ENCODE measurements at regions not wholly inside any gene's neighbourhood (a gene's known extent, or its start where the extent isn't known, plus 50 kb on each side); places are given as distances from the start of the nearest gene placed in this dataset.

DNA sequence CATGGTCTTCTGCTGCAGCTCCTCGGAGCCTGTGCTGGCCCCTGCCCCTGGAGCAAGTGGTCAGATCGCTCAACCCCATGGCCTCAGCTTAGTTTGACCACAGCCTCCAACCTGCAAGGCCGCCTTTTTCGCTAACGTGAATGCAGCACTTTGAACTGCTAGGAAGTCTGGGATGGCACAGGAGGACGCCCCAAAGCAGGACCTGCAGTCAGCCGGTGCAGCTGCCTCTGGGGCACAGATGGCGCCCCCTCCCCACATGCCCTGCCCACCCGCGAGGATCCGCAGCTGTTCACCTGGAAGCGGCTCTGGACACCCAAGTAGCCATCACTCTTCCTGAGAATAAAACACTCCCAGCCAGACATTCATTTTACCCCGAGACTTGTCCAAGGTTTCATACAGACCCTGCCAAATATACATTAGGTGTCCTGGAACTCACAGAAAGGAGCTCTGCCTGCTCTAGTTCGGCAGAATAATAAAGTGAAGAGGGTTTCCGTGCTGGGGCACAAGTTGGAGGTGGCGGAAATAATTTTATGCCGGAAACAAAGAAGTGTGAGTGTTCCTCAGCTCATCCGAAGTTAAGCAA lies 510.1 kb downstream of the EIPR1 start:
- ATAC-seq (ENCODE audit: low read depth) = no peak
- Histone ChIP-seq H3K9me3 (ENCODE audit: severe bottlenecking) (no peaks in the 10 kb centered on the region), H3K4me1 (ENCODE audit: insufficient read depth, poor library complexity, severe bottlenecking) (no peaks in the 10 kb centered on the region), H3K27me3 (ENCODE audit: insufficient read depth, poor library complexity, severe bottlenecking) (no peaks in the 10 kb centered on the region), H3K4me3 (ENCODE audit: severe bottlenecking) (no peak overlapping the region), H3K27ac (ENCODE audit: poor library complexity, severe bottlenecking) (no peak overlapping the region), H3K36me3 (ENCODE audit: low read depth) (no peaks in the 10 kb centered on the region)
- DNase-seq (ENCODE audit: low spot score) = no peak
- TF ChIP-seq, protein P1, sequence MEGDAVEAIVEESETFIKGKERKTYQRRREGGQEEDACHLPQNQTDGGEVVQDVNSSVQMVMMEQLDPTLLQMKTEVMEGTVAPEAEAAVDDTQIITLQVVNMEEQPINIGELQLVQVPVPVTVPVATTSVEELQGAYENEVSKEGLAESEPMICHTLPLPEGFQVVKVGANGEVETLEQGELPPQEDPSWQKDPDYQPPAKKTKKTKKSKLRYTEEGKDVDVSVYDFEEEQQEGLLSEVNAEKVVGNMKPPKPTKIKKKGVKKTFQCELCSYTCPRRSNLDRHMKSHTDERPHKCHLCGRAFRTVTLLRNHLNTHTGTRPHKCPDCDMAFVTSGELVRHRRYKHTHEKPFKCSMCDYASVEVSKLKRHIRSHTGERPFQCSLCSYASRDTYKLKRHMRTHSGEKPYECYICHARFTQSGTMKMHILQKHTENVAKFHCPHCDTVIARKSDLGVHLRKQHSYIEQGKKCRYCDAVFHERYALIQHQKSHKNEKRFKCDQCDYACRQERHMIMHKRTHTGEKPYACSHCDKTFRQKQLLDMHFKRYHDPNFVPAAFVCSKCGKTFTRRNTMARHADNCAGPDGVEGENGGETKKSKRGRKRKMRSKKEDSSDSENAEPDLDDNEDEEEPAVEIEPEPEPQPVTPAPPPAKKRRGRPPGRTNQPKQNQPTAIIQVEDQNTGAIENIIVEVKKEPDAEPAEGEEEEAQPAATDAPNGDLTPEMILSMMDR (IDR thresholded peaks at IDR 0.05; ENCODE audit: poor library complexity, severe bottlenecking) = no peak

DNA sequence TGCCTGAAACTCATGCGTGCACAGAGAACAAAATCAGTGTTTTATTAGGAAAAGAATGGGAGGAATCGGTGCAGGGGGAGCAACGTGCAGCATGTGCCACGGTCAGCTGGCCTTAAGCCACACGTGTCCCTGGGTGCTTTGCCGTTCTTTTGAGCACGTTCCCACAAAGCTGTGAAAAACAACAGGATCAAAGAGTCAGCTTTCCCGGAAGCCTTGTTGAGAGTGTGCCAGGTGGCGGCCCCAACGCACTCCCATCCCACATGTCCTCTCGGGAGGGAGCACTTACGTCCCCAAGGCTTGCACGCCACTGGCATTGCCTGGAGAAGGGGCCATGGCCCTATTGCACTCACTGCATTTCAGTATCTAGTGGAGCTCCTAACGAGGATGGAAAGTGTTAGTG lies 511.2 kb downstream of the EIPR1 start:
- no peak overlapping the region for H3K27ac ChIP-seq (ENCODE audit: poor library complexity, severe bottlenecking)
- no peaks in the 10 kb centered on the region for H3K4me1 ChIP-seq (ENCODE audit: insufficient read depth, poor library complexity, severe bottlenecking)
- no peak overlapping the region for H3K4me3 ChIP-seq (ENCODE audit: severe bottlenecking)
- H3K27me3 ChIP-seq (ENCODE audit: insufficient read depth, poor library complexity, severe bottlenecking) = no peaks in the 10 kb centered on the region
- DNase-seq (ENCODE audit: low spot score) = no peak
- H3K36me3 ChIP-seq (ENCODE audit: low read depth) = no peaks in the 10 kb centered on the region
- no peak for ATAC-seq (ENCODE audit: low read depth)
- TF ChIP-seq, protein P1 (IDR thresholded peaks at IDR 0.05; ENCODE audit: poor library complexity, severe bottlenecking) = no peak
- H3K9me3 ChIP-seq (ENCODE audit: severe bottlenecking) = no peaks in the 10 kb centered on the region

DNA sequence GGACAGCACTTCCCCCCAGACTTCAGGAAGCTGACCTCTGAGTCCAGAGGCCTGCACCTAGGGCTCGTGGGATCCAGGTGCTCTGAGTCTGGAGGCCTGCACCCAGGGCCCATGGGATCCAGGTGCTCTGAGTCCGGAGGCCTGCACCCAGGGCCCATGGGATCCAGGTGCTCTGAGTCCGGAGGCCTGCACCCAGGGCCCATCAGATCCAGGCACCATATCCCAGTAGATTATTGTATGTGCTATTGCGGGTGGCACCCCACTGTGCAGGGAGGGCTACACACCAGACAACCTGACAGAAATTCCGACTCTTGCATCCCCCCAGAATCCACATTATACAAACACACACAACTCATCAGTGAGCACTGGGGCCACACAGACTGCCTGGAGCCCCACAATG lies 515.2 kb downstream of the EIPR1 start:
- no peak for ATAC-seq (ENCODE audit: low read depth)
- no peaks in the 10 kb centered on the region for H3K4me1 ChIP-seq (ENCODE audit: insufficient read depth, poor library complexity, severe bottlenecking)
- no peaks in the 10 kb centered on the region for H3K36me3 ChIP-seq (ENCODE audit: low read depth)
- TF ChIP-seq, protein P1 (IDR thresholded peaks at IDR 0.05; ENCODE audit: poor library complexity, severe bottlenecking) = no peak
- DNase-seq (ENCODE audit: low spot score) = no peak
- no peak overlapping the region for H3K4me3 ChIP-seq (ENCODE audit: severe bottlenecking)
- no peaks in the 10 kb centered on the region for H3K9me3 ChIP-seq (ENCODE audit: severe bottlenecking)
- no peak overlapping the region for H3K27ac ChIP-seq (ENCODE audit: poor library complexity, severe bottlenecking)
- H3K27me3 ChIP-seq (ENCODE audit: insufficient read depth, poor library complexity, severe bottlenecking) = no peaks in the 10 kb centered on the region

DNA sequence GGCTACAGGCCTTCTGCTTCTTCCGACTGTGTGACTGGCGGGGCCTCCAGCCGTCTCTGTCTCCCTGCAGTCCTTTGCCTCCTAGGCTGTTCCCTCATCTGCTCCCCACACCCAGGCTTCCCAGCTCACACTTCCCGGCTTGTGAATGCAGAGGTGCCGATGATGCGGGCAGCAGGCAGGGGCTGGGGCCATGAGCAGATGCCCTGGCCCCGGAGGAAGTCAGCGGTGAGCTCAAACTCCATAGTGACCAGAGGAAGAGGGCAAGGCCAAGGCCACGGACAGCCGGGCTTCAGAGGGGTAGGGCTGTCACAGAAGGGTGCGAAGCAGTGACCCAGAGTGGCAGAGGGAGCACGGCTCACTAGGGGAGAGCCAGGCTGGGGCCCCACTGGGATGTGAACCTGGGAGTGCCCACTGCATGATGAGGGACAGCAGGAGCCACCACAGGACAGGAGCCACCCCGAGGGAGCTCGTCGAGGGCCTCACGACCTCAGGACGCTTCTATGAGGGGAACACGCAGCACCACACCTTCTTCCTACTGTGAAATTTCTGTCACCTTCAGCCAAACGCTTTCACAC lies 515.9 kb downstream of the EIPR1 start:
- ATAC-seq (ENCODE audit: low read depth) = no peak
- Histone ChIP-seq H3K27ac (ENCODE audit: poor library complexity, severe bottlenecking) (no peak overlapping the region), H3K27me3 (ENCODE audit: insufficient read depth, poor library complexity, severe bottlenecking) (no peaks in the 10 kb centered on the region), H3K36me3 (ENCODE audit: low read depth) (no peaks in the 10 kb centered on the region), H3K4me1 (ENCODE audit: insufficient read depth, poor library complexity, severe bottlenecking) (no peaks in the 10 kb centered on the region), H3K4me3 (ENCODE audit: severe bottlenecking) (no peak overlapping the region), H3K9me3 (ENCODE audit: severe bottlenecking) (no peaks in the 10 kb centered on the region)
- DNase-seq (ENCODE audit: low spot score) = no peak
- TF ChIP-seq, protein P1 (IDR thresholded peaks at IDR 0.05; ENCODE audit: poor library complexity, severe bottlenecking) = no peak

DNA sequence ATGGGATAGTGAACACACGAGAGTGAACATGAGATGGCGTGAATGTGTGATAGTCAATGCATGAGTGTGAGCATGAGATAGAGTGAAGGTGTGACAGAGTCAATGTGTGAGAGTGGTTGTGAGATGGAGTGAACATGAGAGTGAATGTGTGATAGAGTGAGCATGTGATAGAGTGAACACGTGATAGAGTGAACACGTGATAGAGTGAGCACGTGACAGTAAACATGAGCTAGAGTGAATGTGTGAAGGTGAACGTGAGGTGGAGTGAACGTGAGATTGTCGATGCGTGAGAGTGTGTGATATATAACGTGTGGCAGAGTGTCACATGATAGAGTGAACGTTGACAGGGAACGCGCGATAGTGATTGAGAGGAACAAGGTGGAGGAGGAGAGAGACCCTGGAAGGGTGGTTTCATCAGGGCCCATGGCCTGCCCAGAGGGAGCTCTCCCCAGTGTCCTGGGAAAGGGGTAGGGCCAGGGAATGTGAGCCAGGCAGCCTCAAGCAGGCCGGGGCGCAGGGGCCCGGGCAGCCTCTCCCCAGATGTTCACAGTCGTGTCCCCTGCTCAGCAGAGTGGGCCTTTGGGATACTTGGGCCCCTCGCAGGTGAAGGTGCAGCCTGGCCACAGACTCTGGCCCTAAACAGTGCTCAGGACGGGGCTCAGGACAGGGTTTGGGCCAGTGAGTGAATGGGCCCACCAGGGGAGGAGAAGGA lies 516.9 kb downstream of the EIPR1 start:
- H3K27ac ChIP-seq (ENCODE audit: poor library complexity, severe bottlenecking) = no peak overlapping the region
- no peak overlapping the region for H3K4me3 ChIP-seq (ENCODE audit: severe bottlenecking)
- H3K9me3 ChIP-seq (ENCODE audit: severe bottlenecking) = no peaks in the 10 kb centered on the region
- TF ChIP-seq, protein P1 (IDR thresholded peaks at IDR 0.05; ENCODE audit: poor library complexity, severe bottlenecking) = no peak
- no peak for DNase-seq (ENCODE audit: low spot score)
- no peaks in the 10 kb centered on the region for H3K36me3 ChIP-seq (ENCODE audit: low read depth)
- no peak for ATAC-seq (ENCODE audit: low read depth)
- H3K27me3 ChIP-seq (ENCODE audit: insufficient read depth, poor library complexity, severe bottlenecking) = no peaks in the 10 kb centered on the region
- no peaks in the 10 kb centered on the region for H3K4me1 ChIP-seq (ENCODE audit: insufficient read depth, poor library complexity, severe bottlenecking)

All from RWPE2 (cell line).